Natural killer cell (primary cell): ENCODE measurements at regions not wholly inside any gene's neighbourhood (a gene's known extent, or its start where the extent isn't known, plus 50 kb on each side); places are given as distances from the start of the nearest gene placed in this dataset.

Experiments
- ATAC-seq, 3 donors: fragments of 150-1000 bp in 2 of 3; fragments of 200-7000 bp in 1 of 3; cut with Tn5 transposase; 1 replicate in 1 of 3; 2 replicates in 2 of 3; pipeline ENCODE4 v1.10.0; 2021; ENCODE audit warnings: mild to moderate bottlenecking in 2 of 3, moderate library complexity in 2 of 3
- DNase-seq, 2 donors: peaks; one replicate each; pipeline versions ENCODE4 v3.0.0 to v3.0.0-alpha.2; 2013 to 2021; ENCODE audit warnings: mixed read lengths in 1 of 2
- H3K27ac ChIP-seq: one replicate; pipeline ENCODE4 v1.5.1; 2013; ENCODE audit warnings: mild to moderate bottlenecking, low read length
- H3K27me3 ChIP-seq: one replicate; pipeline ENCODE4 v1.6.1; 2013; ENCODE audit warnings: low read length; ENCODE audit not compliant: control insufficient read depth, insufficient read depth
- H3K36me3 ChIP-seq: one replicate; pipeline ENCODE4 v1.6.1; 2013; ENCODE audit warnings: low read length; ENCODE audit not compliant: control insufficient read depth, insufficient read depth
- H3K4me1 ChIP-seq: one replicate; pipeline ENCODE4 v1.6.1; 2013; ENCODE audit warnings: low read length; ENCODE audit not compliant: control insufficient read depth, insufficient read depth
- H3K4me3 ChIP-seq: one replicate; pipeline ENCODE4 v1.5.1; 2013; ENCODE audit warnings: low read length
- H3K9me3 ChIP-seq: one replicate; pipeline ENCODE4 v1.6.1; 2013; ENCODE audit warnings: low read length; ENCODE audit not compliant: control insufficient read depth, insufficient read depth
- H3K27ac Mint-ChIP-seq, 2 donors: one replicate each; pipeline ENCODE4 v1.8.0; 2022; ENCODE audit warnings: mild to moderate bottlenecking in 2 of 2, mixed read lengths in 2 of 2, moderate library complexity in 1 of 2
- H3K27me3 Mint-ChIP-seq, 2 donors: one replicate each; pipeline ENCODE4 v1.8.0; 2022; ENCODE audit warnings: low read depth in 2 of 2, mixed read lengths in 2 of 2
- H3K36me3 Mint-ChIP-seq: one replicate; pipeline ENCODE4 v1.8.0; 2022; ENCODE audit warnings: mixed read lengths
- H3K4me1 Mint-ChIP-seq, 2 donors: one replicate each; pipeline ENCODE4 v1.8.0; 2022; ENCODE audit warnings: mixed read lengths in 2 of 2
- H3K4me3 Mint-ChIP-seq: one replicate; pipeline ENCODE4 v1.8.0; 2022; ENCODE audit warnings: mild to moderate bottlenecking, moderate library complexity, mixed read lengths
- H3K9me3 Mint-ChIP-seq, 2 donors: one replicate each; pipeline ENCODE4 v1.8.0; 2022; ENCODE audit warnings: mixed read lengths in 2 of 2
- CTCF ChIP-seq: fragments of 200-600 bp; IDR thresholded peaks from one replicate; pipeline ENCODE4 v1.8.0; 2022; ENCODE audit warnings: antibody characterized with exemption
- WGBS: methylation state at CpG from one replicate; pipeline ENCODE4 v1.1.7; 2013; ENCODE audit warnings: missing lambda C conversion rate; ENCODE audit not compliant: insufficient coverage; 5-methylcytosine and 5-hydroxymethylcytosine counted together
- intact Hi-C: fragments of 100-400 bp; cut with micrococcal nuclease; formaldehyde crosslinking; loops from one replicate; pipeline ENCODE4 v1.14.2; 2022

GRCh38 chr5:174186096-174186695 is 140.7 kb downstream of the NSG2 start:
- Mint-ChIP-seq H3K27me3 (peaks cover 0 to 5% of the 10 kb centered on the region in 2 donors), H3K4me1 (no peaks in the 10 kb centered on the region), H3K4me3 (no peak overlapping the region), H3K9me3 (no peaks in the 10 kb centered on the region), H3K27ac (no peak overlapping the region), H3K36me3 (no peaks in the 10 kb centered on the region)
- Histone ChIP-seq H3K27ac (no peak overlapping the region), H3K27me3 (no peaks in the 10 kb centered on the region), H3K4me3 (no peak overlapping the region), H3K9me3 (no peaks in the 10 kb centered on the region), H3K36me3 (no peaks in the 10 kb centered on the region), H3K4me1 (no peaks in the 10 kb centered on the region)
- no peak for TF ChIP-seq CTCF
- WGBS, result 81% methylated on average over 9 of the region's 10 CpGs
- no peak for DNase-seq
- intact Hi-C loops, result no loop called here
- no peak for ATAC-seq

GRCh38 chr5:174187001-174187400 is 141.5 kb downstream of the NSG2 start:
- 83% methylated on average over 7 of the region's 7 CpGs for WGBS
- no peak for TF ChIP-seq CTCF
- ATAC-seq, result no peak
- no peak for DNase-seq
- Mint-ChIP-seq H3K4me3 (no peak overlapping the region), H3K27ac (no peak overlapping the region), H3K36me3 (no peaks in the 10 kb centered on the region), H3K4me1 (no peaks in the 10 kb centered on the region), H3K9me3 (no peaks in the 10 kb centered on the region), H3K27me3 (peaks cover 0 to 3% of the 10 kb centered on the region in 2 donors)
- no peaks in the 10 kb centered on the region for H3K27me3 ChIP-seq
- H3K9me3 ChIP-seq, result no peaks in the 10 kb centered on the region
- no peak overlapping the region for H3K27ac ChIP-seq
- H3K4me1 ChIP-seq, result no peaks in the 10 kb centered on the region
- intact Hi-C loops, result no loop called here
- no peaks in the 10 kb centered on the region for H3K36me3 ChIP-seq
- H3K4me3 ChIP-seq, result no peak overlapping the region

- Mint-ChIP-seq H3K4me1 (no peaks in the 10 kb centered on the region), H3K27me3 (peaks cover 0 to 3% of the 10 kb centered on the region in 2 donors), H3K27ac (no peak overlapping the region), H3K4me3 (no peak overlapping the region), H3K9me3 (no peaks in the 10 kb centered on the region), H3K36me3 (no peaks in the 10 kb centered on the region)
- H3K4me1 ChIP-seq, result no peaks in the 10 kb centered on the region
- no peaks in the 10 kb centered on the region for H3K27me3 ChIP-seq
- no peaks in the 10 kb centered on the region for H3K9me3 ChIP-seq
- no peak overlapping the region for H3K27ac ChIP-seq
- no peak overlapping the region for H3K4me3 ChIP-seq
- WGBS, result 85% methylated on average over 6 of the region's 6 CpGs
- intact Hi-C loops, result no loop called here
- ATAC-seq (no peak), DNase-seq (no peak)
- TF ChIP-seq CTCF, result no peak
- H3K36me3 ChIP-seq, result no peaks in the 10 kb centered on the region
These were observed 142.0 kb downstream of the NSG2 start for GRCh38 chr5:174187481-174187880.

GRCh38 chr5:174188295-174188694 is 142.8 kb downstream of the NSG2 start:
- no peaks in the 10 kb centered on the region for H3K9me3 ChIP-seq
- no peaks in the 10 kb centered on the region for H3K36me3 ChIP-seq
- no peak overlapping the region for H3K4me3 ChIP-seq
- intact Hi-C loops, result no loop called here
- no peak overlapping the region for H3K27ac ChIP-seq
- ATAC-seq (no peak), DNase-seq (no peak)
- TF ChIP-seq CTCF, result no peak
- no peaks in the 10 kb centered on the region for H3K36me3 Mint-ChIP-seq
- no peaks in the 10 kb centered on the region for H3K27me3 ChIP-seq
- 67% methylated on average over 1 of the region's 1 CpG for WGBS
- no peak overlapping the region for H3K27ac Mint-ChIP-seq
- no peak overlapping the region for H3K4me3 Mint-ChIP-seq
- no peaks in the 10 kb centered on the region for H3K9me3 Mint-ChIP-seq
- no peaks in the 10 kb centered on the region for H3K4me1 ChIP-seq
- H3K27me3 Mint-ChIP-seq, result peaks cover 0 to 3% of the 10 kb centered on the region in 2 donors
- no peaks in the 10 kb centered on the region for H3K4me1 Mint-ChIP-seq
